SJCRH30 (cell line): ENCODE measurements at regions not wholly inside any gene's neighbourhood (a gene's known extent, or its start where the extent isn't known, plus 50 kb on each side); places are given as distances from the start of the nearest gene placed in this dataset.

ENCODE experiments used
- DNase-seq, 2 experiments: peaks; one replicate each; pipeline ENCODE4 v3.0.0-alpha.2; 2015 to 2020
- H3K27ac ChIP-seq: fragments of 250-450 bp; sonication (Bioruptor Pico); 2 replicates; pipeline ENCODE4 v1.5.1; 2020; ENCODE audit warnings: mild to moderate bottlenecking, moderate library complexity
- H3K27me3 ChIP-seq: fragments of 250-450 bp; sonication (Bioruptor Pico); 2 replicates; pipeline ENCODE4 v1.5.1; 2020; ENCODE audit warnings: mild to moderate bottlenecking, moderate library complexity
- H3K36me3 ChIP-seq: fragments of 250-450 bp; sonication (Bioruptor Pico); 2 replicates; pipeline ENCODE4 v1.5.1; 2020; ENCODE audit warnings: mild to moderate bottlenecking, moderate library complexity
- H3K4me1 ChIP-seq: fragments of 250-450 bp; sonication (Bioruptor Pico); 2 replicates; pipeline ENCODE4 v1.5.1; 2020; ENCODE audit warnings: mild to moderate bottlenecking, moderate library complexity
- H3K4me3 ChIP-seq: fragments of 250-450 bp; sonication (Bioruptor Pico); 2 replicates; pipeline ENCODE4 v1.5.1; 2020; ENCODE audit warnings: mild to moderate bottlenecking, moderate library complexity
- H3K9me3 ChIP-seq: fragments of 250-450 bp; sonication (Bioruptor Pico); replicated peaks from 2 replicates; pipeline ENCODE4 v1.5.1; 2020; ENCODE audit warnings: mild to moderate bottlenecking, moderate library complexity

DNA sequence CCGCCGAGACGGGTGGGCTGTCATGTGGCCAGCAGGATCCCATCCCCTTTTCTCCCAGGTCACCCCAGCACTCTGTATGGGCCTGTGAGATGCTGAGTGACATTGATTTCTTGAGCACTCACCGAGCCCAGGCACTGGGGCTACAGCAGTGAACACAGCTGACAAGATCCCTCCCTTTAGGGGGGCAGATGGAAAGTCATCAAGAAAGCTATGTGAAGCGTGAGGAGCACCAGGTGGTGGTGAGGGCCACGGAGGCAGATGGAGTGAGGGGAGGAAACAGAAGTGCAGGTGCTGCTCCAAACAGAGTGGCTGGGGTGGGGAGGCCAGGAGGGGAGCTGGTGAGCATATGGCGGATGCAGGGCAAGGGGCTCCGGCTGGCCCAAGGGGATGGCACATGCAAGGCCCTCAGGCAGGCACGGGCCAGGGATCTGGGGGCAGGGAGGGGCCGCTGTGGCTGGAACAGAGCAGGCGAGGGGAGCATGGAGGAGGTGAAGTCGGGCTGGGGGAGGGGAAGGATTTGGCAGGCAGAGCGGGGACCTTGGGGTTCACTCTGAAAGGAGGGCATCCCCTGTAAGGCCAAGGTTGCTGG lies 184.0 kb downstream of the BMP7 start:
- Histone ChIP-seq H3K27me3 (no peaks in the 10 kb centered on the region), H3K4me1 (no peaks in the 10 kb centered on the region), H3K9me3 (no peaks in the 10 kb centered on the region; the same call in 1 of the 2 replicates), H3K4me3 (no peak overlapping the region), H3K27ac (no peak overlapping the region), H3K36me3 (no peaks in the 10 kb centered on the region)
- DNase-seq = no peak

- no peaks in the 10 kb centered on the region; the same call in 1 of the 2 replicates for H3K9me3 ChIP-seq
- no peaks in the 10 kb centered on the region for H3K36me3 ChIP-seq
- no peak overlapping the region for H3K4me3 ChIP-seq
- H3K27me3 ChIP-seq = no peaks in the 10 kb centered on the region
- DNase-seq = no peak
- no peaks in the 10 kb centered on the region for H3K4me1 ChIP-seq
- H3K27ac ChIP-seq = no peak overlapping the region
These were observed 183.4 kb downstream of the BMP7 start for GRCh38 chr20:57083072-57083471.

DNA sequence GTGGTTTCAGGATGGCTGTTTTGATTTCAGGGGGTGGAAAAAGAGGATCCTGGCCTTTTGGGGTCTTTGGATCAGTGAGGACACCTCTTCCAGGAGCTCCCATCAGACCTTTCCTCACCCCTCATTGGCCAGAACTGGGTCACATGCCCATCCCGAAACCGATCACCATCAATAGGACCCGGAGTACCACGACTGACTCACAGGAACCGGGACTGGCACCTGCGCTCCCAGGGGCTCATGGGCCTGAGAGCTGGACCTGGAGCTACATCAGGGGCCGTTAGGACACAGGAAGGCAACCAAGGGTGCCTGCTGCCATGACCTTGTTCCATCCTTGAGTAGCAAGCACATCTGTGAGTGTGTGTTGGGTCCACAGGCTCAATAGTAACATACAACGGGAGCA lies 180.4 kb downstream of the BMP7 start:
- DNase-seq = no peak
- no peaks in the 10 kb centered on the region for H3K9me3 ChIP-seq
- no peak overlapping the region for H3K4me3 ChIP-seq
- no peaks in the 10 kb centered on the region for H3K27me3 ChIP-seq
- H3K36me3 ChIP-seq = no peaks in the 10 kb centered on the region
- H3K27ac ChIP-seq = no peak overlapping the region
- H3K4me1 ChIP-seq = peaks cover 4% of the 10 kb centered on the region; the same call in 1 of the 2 replicates

DNA sequence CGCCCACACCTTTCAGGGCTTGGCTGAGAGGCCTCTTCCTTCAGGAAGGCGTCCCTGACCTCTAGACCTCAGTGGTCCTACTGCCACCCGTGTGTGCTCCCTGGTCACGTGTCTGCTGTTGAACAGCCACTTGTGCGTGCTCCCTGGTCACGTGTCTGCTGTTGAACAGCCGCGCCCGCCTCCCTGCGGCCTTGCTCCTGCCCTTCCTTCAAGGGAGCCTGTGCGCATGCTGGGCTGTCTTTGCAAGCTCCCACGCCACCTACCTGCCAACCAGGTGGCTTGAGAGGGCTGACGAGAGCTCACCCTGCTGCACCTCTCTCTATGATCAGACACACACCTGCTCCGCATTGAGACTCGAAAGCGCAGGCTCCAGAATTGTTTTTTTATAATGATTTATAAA lies 179.3 kb downstream of the BMP7 start:
- peaks cover 4% of the 10 kb centered on the region; the same call in 1 of the 2 replicates for H3K4me1 ChIP-seq
- no peak for DNase-seq
- H3K36me3 ChIP-seq = no peaks in the 10 kb centered on the region
- H3K27ac ChIP-seq = no peak overlapping the region
- no peak overlapping the region for H3K4me3 ChIP-seq
- H3K27me3 ChIP-seq = no peaks in the 10 kb centered on the region
- H3K9me3 ChIP-seq = no peaks in the 10 kb centered on the region

GRCh38 chr20:57087705-57088104 lies 178.7 kb downstream of the BMP7 start:
- Histone ChIP-seq H3K27me3 (no peaks in the 10 kb centered on the region), H3K27ac (no peak overlapping the region), H3K9me3 (no peaks in the 10 kb centered on the region), H3K36me3 (no peaks in the 10 kb centered on the region), H3K4me1 (peaks cover 10% of the 10 kb centered on the region; the same call in 1 of the 2 replicates), H3K4me3 (no peak overlapping the region)
- DNase-seq = no peak

DNA sequence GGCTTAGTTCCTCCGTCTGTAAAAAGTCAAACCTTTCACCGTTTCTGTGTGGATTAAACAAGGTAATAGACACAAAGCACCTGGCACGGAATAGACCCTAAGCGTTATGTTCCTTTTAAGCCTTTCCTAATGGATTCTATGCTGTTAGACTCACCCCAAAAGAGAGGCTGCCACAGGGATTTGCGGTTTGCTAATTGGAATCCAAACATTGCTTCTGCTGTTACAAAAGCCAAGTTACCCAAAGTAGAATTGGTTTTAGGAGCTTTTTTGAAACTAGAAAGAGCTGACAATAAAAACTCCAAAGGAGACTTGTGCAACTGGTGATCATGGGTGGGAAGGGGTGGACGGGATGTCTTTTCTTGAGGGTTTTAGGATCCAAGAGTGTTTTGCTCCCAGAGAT lies 178.0 kb downstream of the BMP7 start:
- Histone ChIP-seq H3K27me3 (no peaks in the 10 kb centered on the region), H3K27ac (no peak overlapping the region), H3K4me1 (peaks cover 12% of the 10 kb centered on the region; the same call in 1 of the 2 replicates), H3K36me3 (no peaks in the 10 kb centered on the region), H3K9me3 (no peaks in the 10 kb centered on the region), H3K4me3 (no peak overlapping the region)
- DNase-seq = peak in 1 of 2 experiments; percentile 55

DNA sequence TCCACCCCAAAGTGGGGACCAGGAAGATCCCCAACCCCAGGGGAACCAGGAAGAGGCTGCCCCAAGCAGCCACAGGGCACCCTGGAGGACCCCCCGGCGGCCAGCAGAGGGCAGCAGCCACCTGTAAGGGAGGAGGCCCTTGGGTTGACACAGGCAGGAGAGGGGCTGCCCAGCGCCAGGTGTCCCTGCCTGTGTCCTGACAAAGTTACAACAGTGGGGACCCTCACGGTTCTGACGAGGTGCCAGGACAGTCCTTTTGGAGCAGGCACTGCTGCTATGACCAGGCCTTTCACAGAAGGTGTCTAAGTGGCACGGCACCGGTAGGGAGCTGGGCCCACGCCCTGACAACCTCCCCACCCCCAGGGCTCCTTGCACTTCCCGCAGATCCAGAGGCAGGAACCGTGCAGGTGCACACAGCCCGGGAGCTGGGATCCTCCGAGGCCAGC lies 176.7 kb downstream of the BMP7 start:
- Histone ChIP-seq H3K9me3 (no peaks in the 10 kb centered on the region), H3K27me3 (no peaks in the 10 kb centered on the region), H3K4me3 (no peak overlapping the region), H3K36me3 (no peaks in the 10 kb centered on the region), H3K4me1 (peaks cover 12% of the 10 kb centered on the region; the same call in 1 of the 2 replicates), H3K27ac (no peak overlapping the region)
- DNase-seq = peak; percentile 90 to 92

- Histone ChIP-seq H3K27me3 (no peaks in the 10 kb centered on the region), H3K4me3 (no peak overlapping the region), H3K27ac (no peak overlapping the region), H3K36me3 (no peaks in the 10 kb centered on the region), H3K9me3 (no peaks in the 10 kb centered on the region), H3K4me1 (peaks cover 12% of the 10 kb centered on the region; the same call in 1 of the 2 replicates)
- DNase-seq = no peak
These were observed 175.6 kb downstream of the BMP7 start for GRCh38 chr20:57090590-57091560.

DNA sequence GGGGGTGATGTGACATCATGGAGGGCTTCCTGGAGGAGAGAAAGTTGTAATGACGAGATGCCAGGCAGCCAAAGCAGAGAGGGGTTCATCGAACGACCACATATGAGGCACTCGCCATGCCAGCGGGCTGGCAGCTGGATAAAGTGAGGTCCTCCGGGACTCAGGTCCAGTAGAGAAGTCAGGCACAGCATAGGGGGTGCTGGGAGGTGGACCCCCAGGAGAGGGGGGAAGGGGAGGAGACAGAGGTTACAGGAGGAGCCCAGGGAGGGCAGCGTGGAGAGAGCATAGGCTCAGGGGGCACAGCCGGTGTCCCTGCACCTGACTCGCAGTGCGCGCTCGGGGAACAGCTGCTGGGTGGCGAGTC lies 174.7 kb downstream of the BMP7 start:
- H3K9me3 ChIP-seq = no peaks in the 10 kb centered on the region
- H3K27me3 ChIP-seq = no peaks in the 10 kb centered on the region
- no peak overlapping the region for H3K4me3 ChIP-seq
- H3K4me1 ChIP-seq = peaks cover 12% of the 10 kb centered on the region; the same call in 1 of the 2 replicates
- H3K27ac ChIP-seq = no peak overlapping the region
- DNase-seq = no peak
- no peaks in the 10 kb centered on the region for H3K36me3 ChIP-seq

DNA sequence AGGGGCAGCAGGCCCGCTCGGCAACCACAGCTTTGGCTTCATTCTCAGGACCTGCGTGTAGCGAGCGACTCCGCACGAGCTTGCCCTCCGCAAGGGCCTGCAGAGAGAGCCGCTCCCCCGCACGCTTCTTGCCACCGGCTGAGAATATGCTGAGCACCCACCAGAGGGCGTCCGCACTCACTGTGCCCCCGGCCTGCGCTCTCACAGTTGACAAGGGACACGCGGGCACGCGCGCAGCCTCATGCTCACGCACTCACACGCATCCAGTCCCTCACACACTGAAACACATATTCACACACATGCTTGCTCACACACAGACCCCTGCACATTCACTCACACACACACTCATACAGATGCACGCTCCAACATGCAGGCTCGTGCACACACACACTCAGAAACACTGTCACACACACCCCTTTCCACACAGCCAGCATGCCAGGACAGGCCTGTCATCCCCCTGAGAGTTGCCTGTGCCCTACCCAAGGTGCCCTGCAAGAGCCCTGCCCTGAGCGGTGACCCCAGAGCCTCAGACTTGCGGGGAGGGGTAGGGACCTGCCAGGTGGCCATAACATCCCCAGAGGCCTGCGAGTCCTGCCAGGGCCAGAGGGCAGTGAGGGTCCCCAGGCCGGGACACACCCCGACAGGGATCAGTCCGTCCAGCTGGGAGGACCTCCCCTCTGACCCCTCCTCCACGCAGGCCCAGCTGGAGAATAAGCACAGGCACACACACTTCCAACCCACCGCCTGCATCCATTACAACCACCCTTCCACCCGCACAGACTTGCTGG lies 174.1 kb downstream of the BMP7 start:
- no peaks in the 10 kb centered on the region for H3K9me3 ChIP-seq
- DNase-seq = peak; percentile 90 to 94

DNA sequence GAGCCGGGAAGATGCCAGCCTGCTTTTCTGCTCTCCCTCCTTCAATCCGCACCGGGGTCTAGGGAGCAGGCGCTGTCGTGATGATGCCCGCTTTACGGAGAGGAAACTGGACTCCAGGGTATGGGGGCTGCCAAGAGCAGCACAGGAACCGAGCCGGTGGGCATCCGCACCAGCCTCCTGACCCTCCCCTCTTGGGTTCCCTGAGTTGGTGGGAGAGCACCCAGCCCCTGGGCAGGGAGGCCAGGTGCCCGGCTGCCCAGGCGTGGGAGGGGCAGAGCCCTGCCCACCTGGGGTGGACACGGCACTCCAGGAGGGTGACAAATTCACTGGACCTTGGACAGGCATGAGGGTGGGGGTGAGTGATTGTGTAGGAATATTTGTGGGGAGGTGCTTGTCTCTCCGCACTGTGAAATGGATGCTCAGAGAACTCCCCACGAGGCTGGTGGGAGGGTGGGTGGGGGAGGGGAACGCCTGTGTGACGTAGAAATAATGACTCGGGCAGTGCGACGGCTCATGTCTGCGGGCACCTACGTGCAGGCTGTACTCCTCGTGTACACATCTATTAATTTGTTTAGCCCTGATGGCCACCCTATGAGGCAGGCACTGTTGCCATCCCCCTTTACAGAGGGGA lies 173.4 kb downstream of the BMP7 start:
- no peak for DNase-seq
- no peaks in the 10 kb centered on the region for H3K36me3 ChIP-seq
- peaks cover 19% of the 10 kb centered on the region; the same call in 1 of the 2 replicates for H3K4me1 ChIP-seq
- H3K27ac ChIP-seq = no peak overlapping the region
- no peak overlapping the region for H3K4me3 ChIP-seq
- no peaks in the 10 kb centered on the region for H3K9me3 ChIP-seq
- H3K27me3 ChIP-seq = no peaks in the 10 kb centered on the region

More for the DNA sequence above, 174.1 kb downstream of the BMP7 start:
- H3K4me1 ChIP-seq = peaks cover 18% of the 10 kb centered on the region; the same call in 1 of the 2 replicates
- H3K27ac ChIP-seq = no peak overlapping the region
- no peak overlapping the region for H3K4me3 ChIP-seq
- no peaks in the 10 kb centered on the region for H3K36me3 ChIP-seq
- H3K27me3 ChIP-seq = no peaks in the 10 kb centered on the region

GRCh38 chr20:57093766-57094165 lies 172.7 kb downstream of the BMP7 start:
- Histone ChIP-seq H3K36me3 (no peaks in the 10 kb centered on the region), H3K9me3 (no peaks in the 10 kb centered on the region), H3K4me1 (peaks cover 15% of the 10 kb centered on the region; the same call in 1 of the 2 replicates)

GRCh38 chr20:57094252-57094891 lies 172.1 kb downstream of the BMP7 start:
- H3K27me3 ChIP-seq = no peaks in the 10 kb centered on the region
- no peak overlapping the region for H3K4me3 ChIP-seq
- H3K36me3 ChIP-seq = no peaks in the 10 kb centered on the region
- H3K9me3 ChIP-seq = no peaks in the 10 kb centered on the region
- DNase-seq = no peak
- no peak overlapping the region for H3K27ac ChIP-seq
- peaks cover 15% of the 10 kb centered on the region; the same call in 1 of the 2 replicates for H3K4me1 ChIP-seq

More at GRCh38 chr20:57093766-57094165, 172.7 kb downstream of the BMP7 start:
- Histone ChIP-seq H3K27ac (no peak overlapping the region), H3K27me3 (no peaks in the 10 kb centered on the region), H3K4me3 (no peak overlapping the region)
- no peak for DNase-seq

GRCh38 chr20:57094991-57095390 lies 171.4 kb downstream of the BMP7 start:
- Histone ChIP-seq H3K27ac (no peak overlapping the region), H3K36me3 (no peaks in the 10 kb centered on the region), H3K4me1 (peaks cover 15% of the 10 kb centered on the region; the same call in 1 of the 2 replicates), H3K27me3 (no peaks in the 10 kb centered on the region), H3K9me3 (peaks cover 1% of the 10 kb centered on the region), H3K4me3 (no peak overlapping the region)
- no peak for DNase-seq
